OCI-LY1 (cell line): ENCODE measurements at regions not wholly inside any gene's neighbourhood (a gene's known extent, or its start where the extent isn't known, plus 50 kb on each side); places are given as distances from the start of the nearest gene placed in this dataset.

Source experiments
- H2AFZ ChIP-seq: fragments of 200-600 bp; sonication (generic), shearing (Covaris generic); 2 replicates; pipeline ENCODE4 v1.6.0; 2014; ENCODE audit warnings: antibody characterized with exemption, mild to moderate bottlenecking, low read length
- H3F3A ChIP-seq: fragments of 200-600 bp; sonication (generic), shearing (Covaris generic); 2 replicates; pipeline ENCODE4 v1.6.0; 2014; ENCODE audit warnings: mild to moderate bottlenecking, antibody characterized with exemption, low read length, moderate library complexity; ENCODE audit not compliant: insufficient read depth
- H3K27ac ChIP-seq: fragments of 200-600 bp; sonication (generic); 2 replicates; pipeline ENCODE4 v1.5.1; 2014; ENCODE audit warnings: low read length, mixed run types, mild to moderate bottlenecking, low read depth; ENCODE audit not compliant: poor library complexity, severe bottlenecking
- H3K27me3 ChIP-seq: fragments of 200-600 bp; sonication (generic); 2 replicates; pipeline ENCODE4 v1.6.0; 2014; ENCODE audit warnings: antibody characterized with exemption, mild to moderate bottlenecking, low read length, moderate library complexity; ENCODE audit not compliant: insufficient read depth
- H3K36me3 ChIP-seq: fragments of 200-600 bp; sonication (generic); 2 replicates; pipeline ENCODE4 v1.6.1; 2014; ENCODE audit warnings: mild to moderate bottlenecking, antibody characterized with exemption, low read length, moderate library complexity, mixed read lengths; ENCODE audit not compliant: insufficient read depth
- H3K4me1 ChIP-seq: fragments of 200-600 bp; sonication (generic); 2 replicates; pipeline ENCODE4 v1.5.1; 2014; ENCODE audit warnings: mild to moderate bottlenecking, low read length, moderate library complexity; ENCODE audit not compliant: insufficient read depth, severe bottlenecking
- H3K4me2 ChIP-seq: fragments of 200-600 bp; sonication (generic), shearing (Covaris generic); 2 replicates; pipeline ENCODE4 v1.6.1; 2014; ENCODE audit warnings: low read length
- H3K4me3 ChIP-seq: fragments of 200-600 bp; sonication (generic); 2 replicates; pipeline ENCODE4 v1.5.1; 2014; ENCODE audit warnings: low read length, low read depth, mild to moderate bottlenecking, mixed read lengths; ENCODE audit not compliant: poor library complexity, severe bottlenecking
- H3K79me2 ChIP-seq: fragments of 200-600 bp; shearing (Covaris generic); 2 replicates; pipeline ENCODE4 v1.6.1; 2016; ENCODE audit warnings: mixed run types, low read length, mixed read lengths; ENCODE audit not compliant: insufficient read depth
- H3K9ac ChIP-seq: fragments of 200-600 bp; sonication (generic), shearing (Covaris generic); 2 replicates; pipeline ENCODE4 v1.6.1; 2014; ENCODE audit warnings: mild to moderate bottlenecking, low read length, mixed read lengths
- H3K9me2 ChIP-seq: fragments of 200-600 bp; sonication (generic), shearing (Covaris generic); 2 replicates; pipeline ENCODE4 v1.6.1; 2014; ENCODE audit warnings: low read depth, mild to moderate bottlenecking, low read length, mixed read lengths
- H3K9me3 ChIP-seq: fragments of 200-600 bp; shearing (Covaris generic); 2 replicates; pipeline ENCODE4 v1.6.1; 2014; ENCODE audit warnings: low read length, mixed read lengths
- H4K20me1 ChIP-seq: fragments of 200-600 bp; sonication (generic), shearing (Covaris generic); 2 replicates; pipeline ENCODE4 v1.6.0; 2016; ENCODE audit warnings: mild to moderate bottlenecking, low read length; ENCODE audit not compliant: insufficient read depth
- EZH2 ChIP-seq: fragments of 200-600 bp; sonication (generic), shearing (Covaris generic); IDR thresholded peaks from 2 replicates; pipeline ENCODE4 v1.8.0; 2017; ENCODE audit warnings: borderline replicate concordance, mixed run types, mild to moderate bottlenecking, antibody characterized with exemption, low read length, moderate library complexity, mixed read lengths
- TF ChIP-seq, protein P1 (sequence below): fragments of 200-600 bp; sonication (generic), shearing (Covaris generic); IDR thresholded peaks from 2 replicates; pipeline ENCODE4 v1.5.1; 2017; ENCODE audit warnings: mild to moderate bottlenecking, antibody characterized with exemption, low read length, moderate library complexity, mixed read lengths

- H3K79me2 ChIP-seq: no peaks in the 10 kb centered on the region
- TF ChIP-seq, protein P1, sequence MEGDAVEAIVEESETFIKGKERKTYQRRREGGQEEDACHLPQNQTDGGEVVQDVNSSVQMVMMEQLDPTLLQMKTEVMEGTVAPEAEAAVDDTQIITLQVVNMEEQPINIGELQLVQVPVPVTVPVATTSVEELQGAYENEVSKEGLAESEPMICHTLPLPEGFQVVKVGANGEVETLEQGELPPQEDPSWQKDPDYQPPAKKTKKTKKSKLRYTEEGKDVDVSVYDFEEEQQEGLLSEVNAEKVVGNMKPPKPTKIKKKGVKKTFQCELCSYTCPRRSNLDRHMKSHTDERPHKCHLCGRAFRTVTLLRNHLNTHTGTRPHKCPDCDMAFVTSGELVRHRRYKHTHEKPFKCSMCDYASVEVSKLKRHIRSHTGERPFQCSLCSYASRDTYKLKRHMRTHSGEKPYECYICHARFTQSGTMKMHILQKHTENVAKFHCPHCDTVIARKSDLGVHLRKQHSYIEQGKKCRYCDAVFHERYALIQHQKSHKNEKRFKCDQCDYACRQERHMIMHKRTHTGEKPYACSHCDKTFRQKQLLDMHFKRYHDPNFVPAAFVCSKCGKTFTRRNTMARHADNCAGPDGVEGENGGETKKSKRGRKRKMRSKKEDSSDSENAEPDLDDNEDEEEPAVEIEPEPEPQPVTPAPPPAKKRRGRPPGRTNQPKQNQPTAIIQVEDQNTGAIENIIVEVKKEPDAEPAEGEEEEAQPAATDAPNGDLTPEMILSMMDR: no peak
- no peak for TF ChIP-seq EZH2
- H3K9me3 ChIP-seq: no peaks in the 10 kb centered on the region
- H3K4me1 ChIP-seq: no peaks in the 10 kb centered on the region
- no peaks in the 10 kb centered on the region for H3K36me3 ChIP-seq
- H3K27ac ChIP-seq: no peak overlapping the region
- no peaks in the 10 kb centered on the region for H4K20me1 ChIP-seq
- no peak overlapping the region for H3K4me2 ChIP-seq
- H3K4me3 ChIP-seq: no peak overlapping the region
- H2AFZ ChIP-seq: no peak overlapping the region
- no peaks in the 10 kb centered on the region for H3F3A ChIP-seq
- H3K27me3 ChIP-seq: no peaks in the 10 kb centered on the region
- H3K9ac ChIP-seq: no peak overlapping the region
- no peaks in the 10 kb centered on the region for H3K9me2 ChIP-seq
Measured at GRCh38 chr2:129905664-129906081, 73.8 kb upstream of the RAB6C start.

DNA sequence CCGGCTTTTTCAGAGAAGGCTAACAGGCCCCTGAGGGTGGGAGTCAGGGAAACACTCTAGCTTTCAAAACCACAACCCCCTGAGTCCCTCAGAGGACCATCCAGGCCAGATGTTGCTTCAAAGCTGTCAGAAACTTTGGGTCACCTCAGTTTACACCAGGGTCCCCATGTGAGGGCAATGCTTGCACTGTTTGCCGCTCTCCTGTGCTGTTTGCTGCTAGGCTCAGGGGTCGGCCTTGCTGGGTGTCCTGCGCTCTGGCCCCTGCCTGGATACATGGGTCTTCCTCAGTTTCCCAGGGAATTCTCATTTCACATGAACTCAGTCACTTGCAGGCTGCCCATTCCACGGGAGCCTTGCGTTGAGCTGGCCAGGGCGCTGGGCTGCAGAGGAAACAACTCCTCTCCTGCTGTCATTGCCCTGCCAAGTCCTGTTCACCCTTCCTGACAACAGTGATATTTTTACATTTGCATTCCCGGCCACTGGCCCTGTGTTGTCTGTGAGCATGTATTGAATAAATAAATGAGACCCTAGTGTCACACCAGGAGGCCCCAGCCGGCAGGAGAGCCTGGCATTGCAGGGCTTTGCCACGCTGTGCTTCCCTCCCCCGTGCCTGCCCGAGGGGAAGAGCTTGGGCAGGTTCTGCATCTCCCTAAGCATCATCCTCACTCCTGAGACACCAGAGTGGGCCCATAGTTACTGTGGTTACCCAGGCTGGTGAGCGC is 73.2 kb upstream of the RAB6C start:
- no peaks in the 10 kb centered on the region for H3K27me3 ChIP-seq
- TF ChIP-seq, protein P1: no peak

GRCh38 chr2:129906861-129907235 is 72.6 kb upstream of the RAB6C start:
- Histone ChIP-seq H3K4me1 (no peaks in the 10 kb centered on the region), H3K9me2 (no peaks in the 10 kb centered on the region), H3K36me3 (no peaks in the 10 kb centered on the region), H2AFZ (no peak overlapping the region), H3K27me3 (no peaks in the 10 kb centered on the region), H3K4me3 (no peak overlapping the region), H3K4me2 (no peak overlapping the region), H3K79me2 (no peaks in the 10 kb centered on the region), H4K20me1 (no peaks in the 10 kb centered on the region), H3K9ac (no peak overlapping the region), H3K9me3 (no peaks in the 10 kb centered on the region), H3K27ac (no peak overlapping the region), H3F3A (no peaks in the 10 kb centered on the region)
- no peak for TF ChIP-seq EZH2
- TF ChIP-seq, protein P1: no peak

More for the DNA sequence above, 73.2 kb upstream of the RAB6C start:
- Histone ChIP-seq H3K9ac (no peak overlapping the region), H4K20me1 (no peaks in the 10 kb centered on the region), H3K4me3 (no peak overlapping the region), H3K36me3 (no peaks in the 10 kb centered on the region), H3K4me2 (no peak overlapping the region), H3K9me2 (no peaks in the 10 kb centered on the region), H3K9me3 (no peaks in the 10 kb centered on the region), H2AFZ (no peak overlapping the region), H3F3A (no peaks in the 10 kb centered on the region), H3K4me1 (no peaks in the 10 kb centered on the region), H3K27ac (no peak overlapping the region), H3K79me2 (no peaks in the 10 kb centered on the region)
